NCI-H1092 treated with DMSO at 0.1 percent for 48 hours (cell line): ENCODE measurements at regions not wholly inside any gene's neighbourhood (a gene's known extent, or its start where the extent isn't known, plus 50 kb on each side); places are given as distances from the start of the nearest gene placed in this dataset.
A peak's percentile ranks its signal among the peaks of the same experiment; 100 is the strongest.

Experiments used
- DNase-seq: peaks from one replicate; lab custom pipeline; 2025; lab: John Stamatoyannopoulos, UW

- DNase-seq = no peak
Observed at GRCh38 chr4:35038845-35039244, 1205.5 kb downstream of the ARAP2 start.

- no peak for DNase-seq
Observed at GRCh38 chr4:35052546-35052945, 1191.8 kb downstream of the ARAP2 start.

- DNase-seq = no peak
Observed at GRCh38 chr4:35063031-35063570, 1181.2 kb downstream of the ARAP2 start.

- DNase-seq = no peak
Observed at GRCh38 chr4:35066406-35066805, 1177.9 kb downstream of the ARAP2 start.

- no peak for DNase-seq
Observed at GRCh38 chr4:35080799-35081198, 1163.5 kb downstream of the ARAP2 start.

- no peak for DNase-seq
Observed at GRCh38 chr4:35087218-35087617, 1157.1 kb downstream of the ARAP2 start.

- DNase-seq = no peak
Observed at GRCh38 chr4:35100932-35101331, 1143.4 kb downstream of the ARAP2 start.

- peak; percentile 18 for DNase-seq
Observed at GRCh38 chr4:35102066-35102465, 1142.2 kb downstream of the ARAP2 start.

- peak; percentile 94 for DNase-seq
Observed at GRCh38 chr4:35105486-35105885, 1138.8 kb downstream of the ARAP2 start.

GRCh38 chr4:35106091-35106734 lies 1138.1 kb downstream of the ARAP2 start:
- DNase-seq = peak; percentile 71

- no peak for DNase-seq
Observed at GRCh38 chr4:35124106-35124505, 1120.2 kb downstream of the ARAP2 start.

- peak; percentile 86 for DNase-seq
Observed at GRCh38 chr4:35125995-35126712, 1118.2 kb downstream of the ARAP2 start.

- DNase-seq = no peak
Observed at GRCh38 chr4:35138449-35138848, 1105.9 kb downstream of the ARAP2 start.

GRCh38 chr4:35147761-35148160 lies 1096.6 kb downstream of the ARAP2 start:
- no peak for DNase-seq

GRCh38 chr4:35151816-35152572 lies 1092.3 kb downstream of the ARAP2 start:
- DNase-seq = peak; percentile 66

- DNase-seq = no peak
Observed at GRCh38 chr4:35163168-35163567, 1081.1 kb downstream of the ARAP2 start.

GRCh38 chr4:35164063-35164462 lies 1080.3 kb downstream of the ARAP2 start:
- DNase-seq = no peak

GRCh38 chr4:35166466-35166865 lies 1077.8 kb downstream of the ARAP2 start:
- DNase-seq = no peak

GRCh38 chr4:35167385-35167784 lies 1076.9 kb downstream of the ARAP2 start:
- DNase-seq = no peak

- DNase-seq = no peak
Observed at GRCh38 chr4:35175487-35175886, 1068.8 kb downstream of the ARAP2 start.

- DNase-seq = no peak
Observed at GRCh38 chr4:35175894-35176293, 1068.4 kb downstream of the ARAP2 start.

GRCh38 chr4:35182451-35182850 lies 1061.9 kb downstream of the ARAP2 start:
- DNase-seq = no peak
